Hematopoietic multipotent progenitor cell treated with erythropoietin and hydrocortisone succinate and interleukin-3 and kit ligand, for 17 days (in vitro differentiated cells): ENCODE measurements at regions not wholly inside any gene's neighbourhood (a gene's known extent, or its start where the extent isn't known, plus 50 kb on each side); places are given as distances from the start of the nearest gene placed in this dataset.
"Not testable (repeated sequence)": the region's sequence is repeated elsewhere in the genome, so short reads cannot be mapped to it uniquely, and the experiment has no call there.

ENCODE experiments used
- DNase-seq: peaks from one replicate; pipeline ENCODE4 v3.0.0-alpha.2; 2015; ENCODE audit warnings: low spot score

- DNase-seq: no peak
These were observed 1060.4 kb downstream of the ZPLD1 start for GRCh38 chr3:103495186-103495585.

DNA sequence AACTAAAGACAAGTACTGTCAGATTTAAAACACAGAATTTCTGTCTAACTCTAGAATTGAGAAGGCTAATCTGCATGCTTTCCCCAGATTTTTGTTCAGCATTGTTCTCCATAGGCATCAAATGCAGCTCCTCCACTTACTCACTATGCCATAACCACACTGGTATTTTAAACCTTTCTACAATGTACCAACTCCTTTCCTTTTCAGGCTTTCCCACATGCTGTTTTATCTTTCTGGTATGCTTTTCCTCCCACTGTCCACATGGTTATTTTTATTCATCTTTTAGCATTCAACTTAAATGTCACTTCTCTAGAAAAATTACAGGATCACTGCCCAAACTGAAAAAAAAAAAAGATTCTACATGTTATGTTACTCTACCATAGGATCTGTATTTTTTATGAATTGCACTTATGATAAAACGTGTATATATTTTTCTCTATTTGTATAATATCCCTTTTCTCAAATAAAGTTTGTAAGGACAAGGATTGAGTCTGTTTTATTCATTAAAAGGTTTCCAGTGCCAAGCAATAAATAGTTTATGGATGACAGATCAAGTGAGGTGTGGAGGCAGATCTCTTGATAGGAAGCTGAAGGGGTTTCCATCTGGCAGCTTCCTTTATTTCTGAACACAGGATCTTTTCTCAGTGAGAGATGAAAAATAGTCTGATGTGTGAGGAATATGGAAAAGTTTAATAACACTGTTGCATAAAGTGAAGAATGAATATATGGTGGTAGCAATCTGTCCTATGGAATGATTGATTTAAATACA is 1064.5 kb downstream of the ZPLD1 start:
- no peak for DNase-seq

GRCh38 chr3:103499967-103500366 is 1065.2 kb downstream of the ZPLD1 start:
- DNase-seq: no peak

- no peak for DNase-seq
These were observed 1075.9 kb downstream of the ZPLD1 start for GRCh38 chr3:103510760-103511159.

DNA sequence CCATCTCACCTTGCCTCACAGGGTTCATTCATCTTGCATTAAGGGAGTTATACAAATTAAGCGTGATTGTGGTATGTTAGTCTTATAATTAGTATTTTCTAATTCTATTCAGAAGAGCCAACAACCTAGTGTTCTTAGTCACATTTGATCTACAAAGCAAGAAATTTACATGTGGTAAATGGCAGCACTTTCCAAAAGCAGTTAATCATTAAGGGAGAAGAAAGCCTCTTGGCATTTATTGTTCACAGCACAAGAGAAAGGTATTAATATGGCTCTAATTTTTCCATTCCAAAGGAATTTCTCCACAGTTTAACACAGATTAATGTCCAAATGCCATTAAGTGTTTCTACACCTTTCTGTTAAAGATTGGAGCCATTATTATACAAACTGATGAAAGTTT is 1077.1 kb downstream of the ZPLD1 start:
- DNase-seq: no peak

GRCh38 chr3:103512595-103512994 is 1077.8 kb downstream of the ZPLD1 start:
- DNase-seq: no peak

DNA sequence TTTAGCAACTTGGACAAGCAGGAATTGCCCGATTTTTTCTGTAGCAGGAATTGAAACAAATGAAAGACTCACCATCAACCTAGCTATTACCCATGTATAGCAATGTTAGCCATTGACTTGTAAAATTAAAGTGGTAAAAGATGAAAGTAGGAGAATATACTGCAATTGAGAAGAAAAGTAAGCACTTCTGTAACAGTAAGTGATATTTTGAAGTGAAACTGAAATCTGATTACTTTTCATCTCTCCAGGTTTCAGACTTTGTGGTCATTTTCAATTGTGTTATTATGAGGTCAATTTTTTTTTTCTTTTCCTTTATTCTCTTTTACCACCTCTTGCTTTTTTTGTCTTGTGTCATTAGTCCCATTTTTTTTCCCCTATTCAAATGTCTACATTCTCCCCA is 1078.2 kb downstream of the ZPLD1 start:
- DNase-seq: no peak

- no peak for DNase-seq
These were observed 1080.3 kb downstream of the ZPLD1 start for GRCh38 chr3:103515116-103515515.

- DNase-seq: no peak
These were observed 1082.1 kb downstream of the ZPLD1 start for GRCh38 chr3:103516950-103517349.

GRCh38 chr3:103531327-103531726 is 1096.5 kb downstream of the ZPLD1 start:
- not testable (repeated sequence) for DNase-seq

GRCh38 chr3:103532986-103533385 is 1098.2 kb downstream of the ZPLD1 start:
- no peak for DNase-seq

DNA sequence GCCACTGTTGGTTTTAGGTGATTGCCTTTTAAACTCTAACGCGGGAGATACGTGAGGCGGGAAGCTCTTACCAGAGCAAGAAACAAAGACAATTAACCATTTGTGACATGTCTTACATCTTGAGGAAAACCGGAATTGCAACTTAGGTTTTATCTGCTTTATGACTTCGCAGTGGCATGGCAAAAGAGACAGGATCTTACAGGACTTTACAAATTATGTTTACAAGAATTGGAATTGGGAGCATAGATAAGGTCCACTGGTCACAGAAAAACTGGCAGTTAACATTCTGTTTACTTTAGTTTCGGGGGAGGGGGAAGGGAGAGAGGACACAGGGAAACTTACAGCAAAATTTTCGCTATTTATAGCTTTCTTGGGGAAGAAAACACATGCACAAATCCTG is 1119.6 kb downstream of the ZPLD1 start:
- no peak for DNase-seq

- DNase-seq: not testable (repeated sequence)
These were observed 1129.3 kb downstream of the ZPLD1 start for GRCh38 chr3:103564116-103564515.

- no peak for DNase-seq
These were observed 1151.0 kb downstream of the ZPLD1 start for GRCh38 chr3:103585809-103586208.

GRCh38 chr3:103589770-103590169 is 1155.0 kb downstream of the ZPLD1 start:
- DNase-seq: no peak

DNA sequence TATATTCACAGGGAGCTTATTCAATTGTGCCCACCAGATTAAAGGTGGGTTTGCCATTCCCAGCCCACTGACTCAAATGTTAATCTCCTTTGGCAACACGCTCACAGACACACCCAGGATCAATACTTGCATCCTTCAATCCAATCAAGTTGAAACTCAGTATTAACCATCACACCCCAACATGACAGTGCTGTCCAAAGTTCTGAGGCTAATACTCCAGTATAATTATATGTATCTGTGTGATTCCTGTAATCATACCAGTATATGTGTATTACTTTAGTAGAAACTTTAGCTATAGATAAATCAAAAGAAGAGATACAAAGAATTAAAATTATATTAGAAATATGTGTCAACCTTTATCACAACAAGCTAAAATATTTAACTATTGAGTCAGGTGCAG is 1166.0 kb downstream of the ZPLD1 start:
- no peak for DNase-seq

DNA sequence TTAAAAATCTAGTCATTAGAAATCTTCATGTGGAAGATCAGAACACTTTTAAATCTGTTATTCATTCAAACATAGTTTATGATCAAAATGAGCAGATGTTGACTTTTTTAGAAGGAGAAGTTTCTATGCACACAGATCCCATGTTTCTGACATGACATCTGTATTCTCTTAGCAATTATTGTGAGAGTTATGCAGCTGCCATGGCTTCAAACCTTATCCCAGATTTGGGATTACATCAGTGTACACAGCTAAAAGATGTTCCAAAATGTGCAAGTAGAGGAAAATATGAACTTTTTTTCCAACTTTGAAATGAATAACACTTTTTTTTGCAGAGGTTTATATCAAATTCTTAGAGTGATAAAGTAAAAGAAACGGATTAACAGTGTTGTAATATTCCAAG is 1166.9 kb downstream of the ZPLD1 start:
- no peak for DNase-seq

DNA sequence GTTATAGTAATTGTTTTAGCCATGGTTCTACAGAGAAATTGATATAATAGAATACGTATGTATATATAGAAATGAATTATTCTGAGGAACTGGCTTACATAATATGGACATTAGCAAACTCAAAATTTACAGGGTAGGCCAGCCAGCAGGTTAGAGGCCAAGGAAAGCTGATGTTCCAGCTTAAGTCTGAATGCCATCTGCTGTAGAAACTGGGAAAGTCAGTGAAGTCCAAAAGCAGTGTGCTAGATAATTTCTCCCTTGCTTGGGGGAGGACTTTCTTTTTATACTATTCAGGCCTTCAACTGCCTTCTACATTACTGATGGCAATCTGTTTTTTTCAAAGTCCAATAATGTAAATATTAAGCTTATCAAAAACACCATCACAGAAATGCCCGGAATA is 1174.7 kb downstream of the ZPLD1 start:
- no peak for DNase-seq

GRCh38 chr3:103613397-103614156 is 1178.8 kb downstream of the ZPLD1 start:
- no peak for DNase-seq

GRCh38 chr3:103614719-103615118 is 1179.9 kb downstream of the ZPLD1 start:
- no peak for DNase-seq

DNA sequence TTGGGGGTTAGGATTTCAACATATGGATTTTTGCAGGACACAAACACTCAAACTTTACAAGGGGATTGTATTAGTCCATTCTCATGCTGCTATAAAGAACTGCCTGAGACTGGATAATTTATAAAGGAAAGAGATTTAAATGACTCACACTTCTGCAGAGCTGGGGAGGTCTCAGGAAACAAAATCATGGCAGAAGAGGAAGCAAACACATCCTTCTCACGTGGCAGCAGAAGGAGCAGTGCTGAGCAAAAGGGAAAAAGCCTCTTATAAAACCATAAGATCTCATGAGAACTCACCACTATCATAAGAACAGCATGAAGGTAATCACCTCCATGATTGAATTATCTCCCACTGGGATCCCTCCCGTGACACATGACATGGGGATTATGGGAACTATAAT is 1183.1 kb downstream of the ZPLD1 start:
- DNase-seq: no peak

DNA sequence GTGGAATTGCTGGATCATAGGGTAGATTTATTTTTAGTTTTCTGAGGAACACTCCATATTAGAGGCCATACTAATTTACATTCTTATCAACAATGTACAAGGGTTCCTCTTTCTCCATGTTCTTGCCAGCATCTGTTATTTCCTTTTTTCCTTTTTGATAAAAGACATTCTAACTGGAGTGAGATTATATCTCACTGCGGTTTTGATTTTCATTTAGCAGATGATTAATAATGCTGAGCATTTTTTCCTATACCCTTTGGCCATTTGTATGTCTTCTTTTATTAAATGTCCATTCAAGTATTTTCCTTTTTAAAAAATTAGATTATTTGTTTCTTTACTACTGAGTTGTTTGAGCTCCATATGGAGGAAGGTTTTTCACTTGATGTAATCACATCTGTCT is 1189.5 kb downstream of the ZPLD1 start:
- no peak for DNase-seq

GRCh38 chr3:103629391-103629790 is 1194.6 kb downstream of the ZPLD1 start:
- no peak for DNase-seq

GRCh38 chr3:103644450-103644849 is 1209.6 kb downstream of the ZPLD1 start:
- no peak for DNase-seq
